ENCODE measurements at regions not wholly inside any gene's neighbourhood (a gene's known extent, or its start where the extent isn't known, plus 50 kb on each side); places are given as distances from the start of the nearest gene placed in this dataset.

GRCh38 chr5:117486261-117486660, 911.6 kb upstream of the SEMA6A start:
- TF ChIP-seq CTCF (IDR thresholded peaks at IDR 0.05) (no peak), EZH2 (IDR thresholded peaks at IDR 0.05) (no peak), EZH2phosphoT487 (IDR thresholded peaks at IDR 0.05) (no peak)

Data from neural progenitor cell (in vitro differentiated cells).